CD14-positive monocyte (primary cell): ENCODE measurements at regions not wholly inside any gene's neighbourhood (a gene's known extent, or its start where the extent isn't known, plus 50 kb on each side); places are given as distances from the start of the nearest gene placed in this dataset.

ENCODE experiments used
- DNase-seq, 3 donors: peaks; one replicate each; pipeline ENCODE4 v3.0.0-alpha.2; 2011 to 2022
- H2AFZ ChIP-seq: 2 replicates; pipeline ENCODE4 v1.6.0; 2012; ENCODE audit warnings: mild to moderate bottlenecking, low read depth, low read length, inconsistent platforms; ENCODE audit not compliant: insufficient read depth, poor library complexity, severe bottlenecking
- H3K27ac ChIP-seq, 2 donors: 1 replicate in 1 of 2; 2 replicates in 1 of 2; pipeline ENCODE4 v1.5.1; 2012 to 2013; ENCODE audit warnings: low read length in 2 of 2, control low read depth in 1 of 2, inconsistent platforms in 1 of 2, low read depth in 1 of 2, mild to moderate bottlenecking in 1 of 2
- H3K27me3 ChIP-seq, 2 donors: one replicate each; pipeline versions ENCODE4 v1.6.0 to v1.6.1; 2011 to 2013; ENCODE audit warnings: low read length in 2 of 2; ENCODE audit not compliant: control insufficient read depth in 2 of 2, insufficient read depth in 2 of 2
- H3K36me3 ChIP-seq, 2 donors: replicated peaks in 1 of 2; 1 replicate in 1 of 2; 2 replicates in 1 of 2; pipeline versions ENCODE4 v1.5.1 to v1.6.1; 2012 to 2013; ENCODE audit warnings: low read length in 2 of 2, control low read depth in 1 of 2, inconsistent platforms in 1 of 2, mild to moderate bottlenecking in 1 of 2; ENCODE audit not compliant: insufficient read depth in 2 of 2, control insufficient read depth in 1 of 2
- H3K4me1 ChIP-seq, 2 donors: 1 replicate in 1 of 2; 2 replicates in 1 of 2; pipeline versions ENCODE4 v1.5.1 to v1.6.1; 2012 to 2013; ENCODE audit warnings: low read length in 2 of 2, control low read depth in 1 of 2, inconsistent platforms in 1 of 2, mild to moderate bottlenecking in 1 of 2, moderate library complexity in 1 of 2; ENCODE audit not compliant: insufficient read depth in 2 of 2, control insufficient read depth in 1 of 2
- H3K4me2 ChIP-seq: replicated peaks from 2 replicates; pipeline ENCODE3; 2012; ENCODE audit warnings: low read length, moderate library complexity, mild to moderate bottlenecking; ENCODE audit not compliant: poor library complexity, severe bottlenecking; ENCODE audit errors: extremely low read depth
- H3K4me3 ChIP-seq, 3 experiments: fragments of 200-600 bp in 1 of 3; sonication (generic) in 1 of 3; replicated peaks in 1 of 3; 1 replicate in 2 of 3; 2 replicates in 1 of 3; pipeline ENCODE4 v1.5.1; 2011 to 2013; ENCODE audit warnings: low read length in 3 of 3, mild to moderate bottlenecking in 3 of 3, control low read depth in 2 of 3, low read depth in 2 of 3, inconsistent platforms in 1 of 3, moderate library complexity in 1 of 3
- H3K79me2 ChIP-seq: 2 replicates; pipeline ENCODE4 v1.6.0; 2012; ENCODE audit warnings: mild to moderate bottlenecking, control low read depth, inconsistent platforms, low read length, moderate library complexity; ENCODE audit not compliant: insufficient read depth
- H3K9ac ChIP-seq: 2 replicates; pipeline ENCODE4 v1.6.0; 2017; ENCODE audit warnings: low read length, mild to moderate bottlenecking; ENCODE audit not compliant: insufficient read depth, poor library complexity, severe bottlenecking
- H3K9me3 ChIP-seq, 2 donors: replicated peaks in 1 of 2; 1 replicate in 1 of 2; 2 replicates in 1 of 2; pipeline versions ENCODE4 v1.5.1 to v1.6.1; 2012 to 2013; ENCODE audit warnings: low read length in 2 of 2, control low read depth in 1 of 2; ENCODE audit not compliant: control insufficient read depth in 1 of 2, insufficient read depth in 1 of 2
- H4K20me1 ChIP-seq: 2 replicates; pipeline ENCODE4 v1.6.0; 2012; ENCODE audit warnings: mild to moderate bottlenecking, low read length, control low read depth, moderate library complexity; ENCODE audit not compliant: insufficient read depth
- H3K27ac Mint-ChIP-seq, 7 donors: one replicate each; pipeline ENCODE4 v1.8.0; 2020; ENCODE audit warnings: mild to moderate bottlenecking in 7 of 7, mixed read lengths in 7 of 7, moderate library complexity in 6 of 7, inconsistent platforms in 2 of 7
- H3K27me3 Mint-ChIP-seq, 3 donors: one replicate each; pipeline ENCODE4 v1.8.0; 2021 to 2022; ENCODE audit warnings: low read depth in 3 of 3, mild to moderate bottlenecking in 3 of 3, mixed read lengths in 3 of 3, moderate library complexity in 3 of 3, inconsistent platforms in 1 of 3
- H3K36me3 Mint-ChIP-seq, 2 donors: one replicate each; pipeline ENCODE4 v1.8.0; 2020; ENCODE audit warnings: mixed read lengths in 2 of 2, inconsistent platforms in 1 of 2, mild to moderate bottlenecking in 1 of 2
- H3K4me1 Mint-ChIP-seq: one replicate; pipeline ENCODE4 v1.8.0; 2020; ENCODE audit warnings: mild to moderate bottlenecking, mixed read lengths
- H3K4me3 Mint-ChIP-seq, 2 donors: one replicate each; pipeline ENCODE4 v1.8.0; 2020; ENCODE audit warnings: mild to moderate bottlenecking in 2 of 2, mixed read lengths in 2 of 2, moderate library complexity in 1 of 2
- H3K9me3 Mint-ChIP-seq, 7 donors: one replicate each; pipeline ENCODE4 v1.8.0; 2020 to 2022; ENCODE audit warnings: mixed read lengths in 7 of 7, mild to moderate bottlenecking in 6 of 7, moderate library complexity in 6 of 7, inconsistent platforms in 2 of 7
- WGBS: methylation state at CpG from one replicate; pipeline ENCODE4 v1.1.5; 2013; ENCODE audit warnings: missing lambda C conversion rate; ENCODE audit not compliant: insufficient coverage; 5-methylcytosine and 5-hydroxymethylcytosine counted together
- intact Hi-C, 2 donors: fragments of 100-400 bp; cut with micrococcal nuclease; formaldehyde crosslinking; loops; one replicate each; pipeline versions ENCODE4 v1.15.0 to v1.15.1; 2023
- TF ChIP-seq, protein P1 (sequence below): fragments of 200-600 bp; IDR thresholded peaks from one replicate; pipeline ENCODE4 v1.8.0; 2022; ENCODE audit warnings: antibody characterized with exemption, mild to moderate bottlenecking

GRCh38 chr6:163826629-163827028 is 412.1 kb downstream of the QKI start:
- Mint-ChIP-seq H3K9me3 (peaks cover 0 to 8% (median 3%) of the 10 kb centered on the region in 7 donors), H3K36me3 (no peaks in the 10 kb centered on the region), H3K4me1 (no peaks in the 10 kb centered on the region), H3K4me3 (no peak overlapping the region), H3K27ac (no peak overlapping the region), H3K27me3 (peaks cover 11 to 25% (median 12%) of the 10 kb centered on the region in 3 donors)
- H4K20me1 ChIP-seq, result no peaks in the 10 kb centered on the region
- TF ChIP-seq, protein P1, sequence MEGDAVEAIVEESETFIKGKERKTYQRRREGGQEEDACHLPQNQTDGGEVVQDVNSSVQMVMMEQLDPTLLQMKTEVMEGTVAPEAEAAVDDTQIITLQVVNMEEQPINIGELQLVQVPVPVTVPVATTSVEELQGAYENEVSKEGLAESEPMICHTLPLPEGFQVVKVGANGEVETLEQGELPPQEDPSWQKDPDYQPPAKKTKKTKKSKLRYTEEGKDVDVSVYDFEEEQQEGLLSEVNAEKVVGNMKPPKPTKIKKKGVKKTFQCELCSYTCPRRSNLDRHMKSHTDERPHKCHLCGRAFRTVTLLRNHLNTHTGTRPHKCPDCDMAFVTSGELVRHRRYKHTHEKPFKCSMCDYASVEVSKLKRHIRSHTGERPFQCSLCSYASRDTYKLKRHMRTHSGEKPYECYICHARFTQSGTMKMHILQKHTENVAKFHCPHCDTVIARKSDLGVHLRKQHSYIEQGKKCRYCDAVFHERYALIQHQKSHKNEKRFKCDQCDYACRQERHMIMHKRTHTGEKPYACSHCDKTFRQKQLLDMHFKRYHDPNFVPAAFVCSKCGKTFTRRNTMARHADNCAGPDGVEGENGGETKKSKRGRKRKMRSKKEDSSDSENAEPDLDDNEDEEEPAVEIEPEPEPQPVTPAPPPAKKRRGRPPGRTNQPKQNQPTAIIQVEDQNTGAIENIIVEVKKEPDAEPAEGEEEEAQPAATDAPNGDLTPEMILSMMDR, result no peak
- no peak overlapping the region for H3K4me3 ChIP-seq
- H2AFZ ChIP-seq, result no peak overlapping the region
- no CpG with 5 or more reads among the region's 8 CpGs for WGBS
- no peak overlapping the region for H3K9ac ChIP-seq
- no peaks in the 10 kb centered on the region for H3K4me1 ChIP-seq
- intact Hi-C loops, result no loop called here
- peaks cover 4 to 5% of the 10 kb centered on the region in 2 donors for H3K9me3 ChIP-seq
- no peaks in the 10 kb centered on the region for H3K36me3 ChIP-seq
- no peak overlapping the region for H3K27ac ChIP-seq
- H3K27me3 ChIP-seq, result no peaks in the 10 kb centered on the region
- no peaks in the 10 kb centered on the region for H3K79me2 ChIP-seq
- no peak for DNase-seq
- H3K4me2 ChIP-seq, result no peak overlapping the region

DNA sequence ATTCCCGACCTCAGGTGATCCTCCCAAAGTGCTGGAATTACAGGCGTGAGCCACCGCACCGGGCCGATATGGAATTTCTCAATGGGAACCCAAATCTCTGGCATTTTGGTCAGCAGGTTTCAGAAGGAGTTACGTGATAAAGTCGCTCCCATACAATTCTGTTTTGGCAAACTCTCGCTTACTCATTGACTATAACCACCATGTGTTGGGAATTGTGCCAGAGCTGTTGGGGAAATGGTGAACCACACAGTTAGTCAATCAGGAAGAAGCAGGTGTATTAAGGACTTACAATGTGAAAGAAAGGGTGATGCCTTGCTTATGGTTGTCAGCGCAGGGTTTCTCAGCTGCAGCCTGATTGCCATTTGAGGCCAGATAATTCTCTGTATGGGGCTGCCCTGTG is 410.5 kb downstream of the QKI start:
- H3K9ac ChIP-seq, result no peak overlapping the region
- TF ChIP-seq, protein P1, result no peak
- no peaks in the 10 kb centered on the region for H3K27me3 ChIP-seq
- H3K4me3 ChIP-seq, result no peak overlapping the region
- no peak overlapping the region for H3K4me2 ChIP-seq
- H3K27ac ChIP-seq, result no peak overlapping the region
- no peak for DNase-seq
- Mint-ChIP-seq H3K9me3 (peaks cover 0 to 5% (median 1%) of the 10 kb centered on the region in 7 donors), H3K36me3 (no peaks in the 10 kb centered on the region), H3K4me1 (no peaks in the 10 kb centered on the region), H3K4me3 (no peak overlapping the region), H3K27me3 (peaks cover 12 to 27% (median 15%) of the 10 kb centered on the region in 3 donors), H3K27ac (no peak overlapping the region)
- H3K79me2 ChIP-seq, result no peaks in the 10 kb centered on the region
- H3K4me1 ChIP-seq, result no peaks in the 10 kb centered on the region
- intact Hi-C loops, result no loop called here
- no peaks in the 10 kb centered on the region for H3K9me3 ChIP-seq
- no peaks in the 10 kb centered on the region for H4K20me1 ChIP-seq
- H3K36me3 ChIP-seq, result no peaks in the 10 kb centered on the region
- WGBS, result 78% methylated on average over 6 of the region's 9 CpGs
- no peak overlapping the region for H2AFZ ChIP-seq
